Loucy (cell line): ENCODE measurements at regions not wholly inside any gene's neighbourhood (a gene's known extent, or its start where the extent isn't known, plus 50 kb on each side); places are given as distances from the start of the nearest gene placed in this dataset.

ENCODE experiments used
- H2AFZ ChIP-seq: fragments of 200-600 bp; sonication (generic); 2 replicates; pipeline ENCODE4 v1.6.0; 2016; ENCODE audit warnings: antibody characterized with exemption, mild to moderate bottlenecking, low read length, moderate library complexity
- H3F3A ChIP-seq: fragments of 200-600 bp; 2 replicates; pipeline ENCODE4 v1.6.0; 2016; ENCODE audit warnings: antibody characterized with exemption, low read depth, mild to moderate bottlenecking
- H3K27me3 ChIP-seq: fragments of 200-600 bp; sonication (generic); 2 replicates; pipeline ENCODE4 v1.6.1; 2014; ENCODE audit warnings: low read length, mild to moderate bottlenecking; ENCODE audit not compliant: insufficient read depth, poor library complexity, severe bottlenecking
- H3K36me3 ChIP-seq: fragments of 200-600 bp; sonication (generic); 2 replicates; pipeline ENCODE4 v1.6.1; 2016; ENCODE audit warnings: low read length; ENCODE audit not compliant: insufficient read depth
- H3K4me1 ChIP-seq: fragments of 200-600 bp; sonication (generic); 2 replicates; pipeline ENCODE4 v1.5.1; 2014; ENCODE audit warnings: low read length, mild to moderate bottlenecking; ENCODE audit not compliant: insufficient read depth, poor library complexity, severe bottlenecking
- H3K4me2 ChIP-seq: fragments of 200-600 bp; sonication (generic); 2 replicates; pipeline ENCODE4 v1.6.0; 2014; ENCODE audit warnings: antibody characterized with exemption, low read length, low read depth, mild to moderate bottlenecking; ENCODE audit not compliant: poor library complexity, severe bottlenecking
- H3K4me3 ChIP-seq: fragments of 200-600 bp; sonication (generic); 2 replicates; pipeline ENCODE4 v1.5.1; 2014; ENCODE audit warnings: low read length, mild to moderate bottlenecking, mixed read lengths; ENCODE audit not compliant: poor library complexity, severe bottlenecking
- H3K79me2 ChIP-seq: fragments of 200-600 bp; sonication (generic); 2 replicates; pipeline ENCODE4 v1.6.1; 2014; ENCODE audit warnings: low read length; ENCODE audit not compliant: insufficient read depth
- H3K9ac ChIP-seq: fragments of 200-600 bp; sonication (generic); 2 replicates; pipeline ENCODE4 v1.6.0; 2014; ENCODE audit warnings: mild to moderate bottlenecking, low read depth, low read length, moderate library complexity; ENCODE audit not compliant: poor library complexity, severe bottlenecking
- H3K9me2 ChIP-seq: fragments of 200-600 bp; sonication (generic); replicated peaks from 2 replicates; pipeline ENCODE4 v1.6.1; 2016; ENCODE audit warnings: low read depth, low read length, mixed read lengths
- H3K9me3 ChIP-seq: fragments of 200-600 bp; sonication (generic); 2 replicates; pipeline ENCODE4 v1.6.1; 2014; ENCODE audit warnings: mild to moderate bottlenecking, antibody characterized with exemption, low read length, low read depth; ENCODE audit not compliant: insufficient read depth
- H4K20me1 ChIP-seq: fragments of 200-600 bp; sonication (generic); 2 replicates; pipeline ENCODE4 v1.6.0; 2014; ENCODE audit warnings: antibody characterized with exemption, low read length, mild to moderate bottlenecking; ENCODE audit not compliant: insufficient read depth, poor library complexity, severe bottlenecking
- EZH2phosphoT487 ChIP-seq: fragments of 200-600 bp; IDR thresholded peaks from 2 replicates; pipeline ENCODE4 v1.6.1; 2018; ENCODE audit warnings: antibody characterized with exemption, mild to moderate bottlenecking, moderate library complexity, borderline replicate concordance
- TF ChIP-seq, protein P1 (sequence below): fragments of 200-600 bp; sonication (generic); conservative IDR thresholded peaks from 2 replicates; pipeline ENCODE4 v1.5.1; 2014; ENCODE audit warnings: mild to moderate bottlenecking, antibody characterized with exemption, low read length

DNA sequence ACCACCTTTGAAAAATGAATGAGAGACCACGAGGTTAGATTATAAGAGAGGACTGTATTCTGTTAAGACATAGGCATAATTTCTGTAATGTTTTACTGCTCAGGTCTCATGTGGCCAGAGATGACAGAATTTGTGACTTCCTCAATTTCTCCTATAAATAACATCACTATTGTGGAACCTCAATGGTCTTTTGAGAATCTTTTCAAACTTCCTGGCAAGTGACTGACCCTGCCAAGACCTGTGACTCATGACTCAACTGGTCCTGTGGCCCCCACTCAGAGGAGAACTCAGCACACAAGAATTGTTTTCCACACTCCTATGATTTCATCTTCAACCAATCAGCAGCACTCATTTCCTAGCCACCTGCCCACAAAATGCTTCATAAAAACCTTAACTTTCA, 508.2 kb upstream of the ATP2B1 start:
- no peaks in the 10 kb centered on the region for H4K20me1 ChIP-seq
- H3K4me1 ChIP-seq: peaks cover 9% of the 10 kb centered on the region
- no peak overlapping the region for H2AFZ ChIP-seq
- no peaks in the 10 kb centered on the region for H3K9me3 ChIP-seq
- H3F3A ChIP-seq: no peaks in the 10 kb centered on the region
- no peak overlapping the region for H3K9ac ChIP-seq
- H3K79me2 ChIP-seq: no peaks in the 10 kb centered on the region
- no peaks in the 10 kb centered on the region for H3K27me3 ChIP-seq
- H3K9me2 ChIP-seq: no peaks in the 10 kb centered on the region
- H3K4me2 ChIP-seq: peak overlapping the region; percentile 26
- no peaks in the 10 kb centered on the region for H3K36me3 ChIP-seq
- H3K4me3 ChIP-seq: no peak overlapping the region
- TF ChIP-seq EZH2phosphoT487: no peak
- TF ChIP-seq, protein P1, sequence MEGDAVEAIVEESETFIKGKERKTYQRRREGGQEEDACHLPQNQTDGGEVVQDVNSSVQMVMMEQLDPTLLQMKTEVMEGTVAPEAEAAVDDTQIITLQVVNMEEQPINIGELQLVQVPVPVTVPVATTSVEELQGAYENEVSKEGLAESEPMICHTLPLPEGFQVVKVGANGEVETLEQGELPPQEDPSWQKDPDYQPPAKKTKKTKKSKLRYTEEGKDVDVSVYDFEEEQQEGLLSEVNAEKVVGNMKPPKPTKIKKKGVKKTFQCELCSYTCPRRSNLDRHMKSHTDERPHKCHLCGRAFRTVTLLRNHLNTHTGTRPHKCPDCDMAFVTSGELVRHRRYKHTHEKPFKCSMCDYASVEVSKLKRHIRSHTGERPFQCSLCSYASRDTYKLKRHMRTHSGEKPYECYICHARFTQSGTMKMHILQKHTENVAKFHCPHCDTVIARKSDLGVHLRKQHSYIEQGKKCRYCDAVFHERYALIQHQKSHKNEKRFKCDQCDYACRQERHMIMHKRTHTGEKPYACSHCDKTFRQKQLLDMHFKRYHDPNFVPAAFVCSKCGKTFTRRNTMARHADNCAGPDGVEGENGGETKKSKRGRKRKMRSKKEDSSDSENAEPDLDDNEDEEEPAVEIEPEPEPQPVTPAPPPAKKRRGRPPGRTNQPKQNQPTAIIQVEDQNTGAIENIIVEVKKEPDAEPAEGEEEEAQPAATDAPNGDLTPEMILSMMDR: no peak

DNA sequence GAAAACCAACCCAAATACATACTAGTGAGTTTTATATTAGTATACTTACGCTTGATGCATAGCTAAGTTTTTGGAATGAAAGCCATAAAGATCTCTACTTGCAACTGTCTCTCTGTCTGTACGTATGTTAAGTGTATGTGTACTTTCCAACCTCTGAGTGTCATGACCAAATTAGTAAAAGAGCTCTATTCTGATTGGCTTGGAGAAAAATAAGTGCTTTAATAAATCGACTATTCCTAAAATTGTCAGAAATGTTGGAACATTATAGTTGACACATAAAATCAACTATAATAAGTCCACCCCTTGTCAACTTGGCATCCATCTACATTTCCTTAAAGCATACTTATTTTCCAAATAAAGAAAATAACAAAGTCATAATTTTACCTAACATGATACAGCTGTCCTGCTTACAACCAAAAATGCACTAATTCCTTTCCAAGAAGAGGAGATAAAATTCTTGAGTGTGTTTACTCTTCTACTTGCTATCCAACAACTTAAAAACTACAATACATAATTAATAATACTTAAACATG, 507.4 kb upstream of the ATP2B1 start:
- H3K9ac ChIP-seq: no peak overlapping the region
- H3K9me2 ChIP-seq: no peaks in the 10 kb centered on the region

DNA sequence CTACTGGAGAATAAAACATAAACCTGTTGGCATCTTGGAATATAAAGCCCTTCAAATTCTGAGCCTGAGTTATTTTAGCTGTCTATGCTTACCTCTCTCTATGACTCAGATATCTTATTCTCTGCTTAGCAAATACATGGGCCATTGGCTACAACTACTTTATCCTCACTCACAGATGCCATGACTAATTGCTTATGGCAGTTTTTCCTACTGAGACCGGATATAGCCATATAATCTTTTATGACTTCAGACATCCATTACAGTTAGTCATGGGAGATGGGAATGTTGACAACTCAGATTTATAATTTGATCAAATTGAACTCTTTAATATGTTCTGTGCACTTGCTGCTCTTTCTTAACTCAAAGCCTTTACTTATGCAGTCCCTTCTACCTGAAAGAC, 502.4 kb upstream of the ATP2B1 start:
- Histone ChIP-seq H3K4me3 (no peak overlapping the region), H3F3A (no peaks in the 10 kb centered on the region), H3K4me2 (no peak overlapping the region), H4K20me1 (no peaks in the 10 kb centered on the region), H3K9ac (no peak overlapping the region), H3K9me2 (no peaks in the 10 kb centered on the region), H3K4me1 (no peaks in the 10 kb centered on the region), H3K36me3 (no peaks in the 10 kb centered on the region), H3K27me3 (no peaks in the 10 kb centered on the region), H3K79me2 (no peaks in the 10 kb centered on the region), H2AFZ (no peak overlapping the region), H3K9me3 (no peaks in the 10 kb centered on the region)
- TF ChIP-seq, protein P1: no peak
- TF ChIP-seq EZH2phosphoT487: no peak

More for the DNA sequence above, 507.4 kb upstream of the ATP2B1 start:
- H3K9me3 ChIP-seq: no peaks in the 10 kb centered on the region
- no peak overlapping the region for H3K4me2 ChIP-seq
- no peaks in the 10 kb centered on the region for H3F3A ChIP-seq
- TF ChIP-seq, protein P1: no peak
- no peak for TF ChIP-seq EZH2phosphoT487
- no peaks in the 10 kb centered on the region for H4K20me1 ChIP-seq
- no peaks in the 10 kb centered on the region for H3K79me2 ChIP-seq
- no peaks in the 10 kb centered on the region for H3K36me3 ChIP-seq
- no peak overlapping the region for H3K4me3 ChIP-seq
- peaks cover 9% of the 10 kb centered on the region for H3K4me1 ChIP-seq
- H2AFZ ChIP-seq: no peak overlapping the region
- no peaks in the 10 kb centered on the region for H3K27me3 ChIP-seq
